CD4-positive, alpha-beta T cell treated with Interleukin-10 for 1 hour (primary cell): ENCODE measurements at regions not wholly inside any gene's neighbourhood (a gene's known extent, or its start where the extent isn't known, plus 50 kb on each side); places are given as distances from the start of the nearest gene placed in this dataset.
"Not testable (repeated sequence)": the region's sequence is repeated elsewhere in the genome, so short reads cannot be mapped to it uniquely, and the experiment has no call there.

Source experiments
- DNase-seq: peaks from one replicate; pipeline ENCODE4 v3.0.0-alpha.2; 2020

DNA sequence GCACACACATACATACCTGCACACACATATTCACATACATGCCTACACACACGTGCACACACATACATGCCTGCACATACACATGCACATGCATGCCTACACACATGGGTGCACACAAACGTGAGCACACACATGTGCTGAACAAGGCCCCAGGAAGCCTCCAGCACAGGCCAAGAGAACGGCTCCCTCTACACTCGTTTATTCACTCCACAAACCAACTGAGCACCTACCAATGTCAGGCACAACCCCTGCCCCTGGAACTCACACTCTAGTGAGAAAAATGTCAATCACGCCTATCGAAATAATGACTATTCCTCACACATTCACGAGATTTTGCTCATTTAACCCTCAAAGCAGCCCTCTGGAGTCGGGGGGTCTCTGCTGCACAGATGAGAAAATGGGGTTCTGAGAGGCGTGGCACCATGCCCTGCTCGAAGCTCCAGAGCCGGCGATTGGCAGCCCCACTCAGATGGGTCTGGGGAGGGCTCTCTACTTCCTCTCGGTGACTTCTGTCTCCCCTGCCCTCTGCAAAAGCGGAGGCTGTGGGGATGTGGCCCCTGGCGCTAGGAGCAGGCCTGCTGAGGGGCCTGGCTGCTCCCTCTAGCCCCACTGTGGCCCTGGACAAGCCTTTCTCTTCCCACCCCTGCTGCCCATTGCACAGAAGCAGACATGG, 90.2 kb upstream of the RUNX3 start:
- DNase-seq, result no peak

DNA sequence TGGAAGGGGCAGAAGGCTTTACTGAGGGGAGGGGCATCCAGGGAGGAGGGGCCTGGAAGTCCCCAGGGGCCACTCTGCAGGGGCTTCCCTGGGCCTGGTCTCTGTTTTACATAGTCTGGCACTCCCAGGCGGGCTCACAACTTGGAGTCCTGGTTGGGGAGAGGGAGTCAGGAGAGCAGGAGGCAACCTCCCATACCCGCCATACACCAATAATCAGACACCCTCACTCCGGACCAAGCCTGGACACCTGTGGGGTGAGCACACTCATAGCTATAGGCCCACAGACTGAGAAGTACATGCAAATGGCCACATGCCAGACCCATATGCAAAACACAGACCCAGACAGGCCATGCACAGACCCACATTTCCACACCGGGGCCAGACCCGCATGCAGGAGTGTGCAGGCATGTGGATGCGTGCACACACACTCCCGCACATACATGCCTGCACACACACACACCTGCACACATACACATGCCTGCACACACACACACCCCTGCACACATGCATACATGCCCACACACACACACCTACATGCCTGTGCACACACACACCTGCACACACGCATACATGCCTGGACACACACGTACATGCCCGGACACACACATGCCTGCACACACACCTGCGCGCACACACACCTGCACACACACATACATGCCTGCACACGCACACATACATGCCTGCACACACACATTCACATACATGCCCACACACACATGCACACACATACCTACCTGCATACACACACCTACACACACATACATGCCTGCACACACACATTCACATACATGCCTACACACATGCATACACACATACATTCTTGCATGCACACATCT, 89.5 kb upstream of the RUNX3 start:
- DNase-seq, result no peak

DNA sequence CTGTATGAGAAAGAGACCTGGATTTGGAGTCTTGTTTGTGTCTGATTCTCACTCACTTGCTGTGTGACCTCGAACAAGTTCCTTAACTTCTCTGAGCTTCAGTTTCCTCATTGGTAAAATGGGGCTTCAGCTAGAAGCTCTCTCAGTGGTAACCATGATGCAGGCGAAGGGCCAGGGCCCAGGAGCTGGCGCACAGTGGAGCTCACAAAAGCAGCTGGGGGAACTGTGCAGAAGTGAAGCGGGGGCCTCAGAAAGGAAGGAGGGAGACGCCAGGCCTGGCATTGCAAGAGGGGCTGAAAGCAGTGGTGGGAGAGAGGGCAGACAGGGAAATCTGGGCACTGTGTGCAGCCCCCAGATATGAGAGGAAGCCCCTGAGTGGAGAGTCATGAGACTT, 88.9 kb upstream of the RUNX3 start:
- no peak for DNase-seq

DNA sequence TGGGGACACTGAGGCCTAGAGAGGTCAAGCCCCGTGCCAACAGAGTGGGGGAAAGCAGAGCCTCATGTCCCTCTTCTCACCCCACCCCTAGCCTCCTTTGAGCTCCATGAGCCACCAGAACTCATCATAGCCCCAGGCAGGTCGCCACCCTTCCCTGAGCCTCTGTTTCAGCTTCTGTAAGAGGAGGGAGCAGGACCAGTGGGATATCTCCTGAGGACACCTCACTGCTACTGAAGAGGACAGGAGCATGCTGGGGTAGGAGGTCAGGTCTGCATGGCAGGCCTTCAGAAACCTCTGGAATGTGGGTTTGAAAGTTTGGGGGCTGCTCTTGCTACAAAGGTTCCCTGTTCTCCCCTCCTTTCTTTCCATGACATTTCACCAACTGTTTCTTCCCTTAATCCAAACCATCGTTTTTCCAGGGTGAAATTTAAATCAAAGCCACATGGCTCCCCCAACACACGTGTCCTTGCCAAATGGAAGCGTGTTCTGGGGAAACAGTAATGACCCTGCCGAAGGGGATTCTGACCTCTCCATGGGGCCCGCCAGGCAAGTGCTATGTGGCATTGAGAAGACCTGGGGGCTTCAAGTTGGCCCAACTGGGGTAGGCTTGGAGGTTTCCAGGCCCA, 88.1 kb upstream of the RUNX3 start:
- DNase-seq, result no peak

DNA sequence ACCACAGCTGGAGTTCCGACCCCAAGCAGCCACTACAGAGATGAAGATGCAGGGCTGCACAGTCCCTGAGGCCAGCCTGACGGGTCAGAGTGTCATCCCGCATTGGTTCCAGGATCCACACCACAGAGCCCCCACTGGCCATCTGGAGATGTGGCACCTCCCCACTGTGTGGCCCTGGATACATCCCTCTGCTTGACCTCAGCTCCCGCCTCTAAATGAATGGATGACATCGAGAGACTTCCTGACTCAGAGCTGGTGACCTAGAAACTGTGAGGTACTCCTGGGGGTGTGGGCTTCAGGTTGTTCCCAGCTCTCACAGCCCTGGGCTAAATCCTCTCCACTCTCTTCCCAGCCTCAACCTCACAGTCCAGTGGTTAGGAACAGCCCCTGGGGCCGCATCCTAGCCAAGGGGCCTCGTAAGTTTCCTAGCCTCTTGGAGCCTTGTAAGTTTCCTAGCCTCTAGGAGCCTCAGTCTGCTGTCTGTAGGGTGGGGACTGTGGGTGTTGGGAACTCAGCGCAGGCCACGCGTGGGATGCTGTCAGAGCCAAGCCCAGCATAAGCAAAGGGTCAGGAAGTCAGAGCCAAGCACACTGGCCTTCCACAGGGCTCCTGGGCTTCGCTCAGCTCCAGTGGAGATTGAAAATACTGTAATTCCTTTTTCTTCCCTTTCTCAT, 87.5 kb upstream of the RUNX3 start:
- DNase-seq, result no peak

DNA sequence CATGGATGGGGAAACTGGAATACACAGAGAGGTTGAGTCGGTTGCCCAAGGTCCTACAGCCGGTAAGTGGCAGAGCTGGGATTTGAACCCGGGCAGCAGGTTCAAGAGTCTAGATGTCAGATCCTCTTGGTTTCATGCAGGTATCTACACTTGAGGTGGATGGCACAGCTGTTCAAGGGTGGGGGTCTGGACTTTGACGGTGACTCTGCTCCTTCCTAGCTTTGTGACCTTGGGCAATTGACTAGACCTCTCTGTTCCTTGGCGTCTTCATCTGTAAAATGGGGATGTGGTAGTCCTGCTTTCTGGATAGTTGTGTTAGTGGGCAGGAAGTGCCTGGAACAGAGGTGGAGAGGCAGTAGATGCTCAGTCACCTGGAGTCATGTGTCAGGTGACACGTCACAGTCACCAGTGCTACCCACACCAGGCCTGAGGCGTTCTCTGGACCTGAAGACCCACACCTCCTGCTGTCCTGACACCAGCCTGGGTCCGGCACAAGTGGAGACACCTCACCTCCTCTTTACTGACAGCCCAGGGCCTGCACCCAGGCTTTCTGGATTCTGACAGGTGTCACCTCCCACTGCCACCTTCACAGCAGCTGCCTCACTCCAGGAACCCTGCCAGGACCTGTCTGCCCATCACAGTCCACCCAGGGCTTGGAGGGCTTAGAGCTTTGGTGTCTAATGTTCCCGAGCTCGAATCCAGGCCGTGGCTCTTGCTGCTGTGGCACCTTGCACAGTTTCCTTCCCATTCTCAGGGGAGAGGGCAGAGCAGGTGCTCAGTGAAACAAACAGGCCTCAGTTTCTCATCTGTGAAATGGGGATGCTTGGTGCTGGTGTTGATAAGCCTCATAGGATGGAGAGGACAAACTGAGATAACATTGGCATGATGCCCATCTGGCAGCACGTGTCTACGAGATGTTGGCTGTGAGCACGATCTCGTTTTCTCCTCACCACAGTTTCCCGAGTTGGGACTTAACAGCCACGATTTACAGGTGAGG, 83.2 kb upstream of the RUNX3 start:
- no peak for DNase-seq

- DNase-seq, result no peak
These were observed 82.0 kb upstream of the RUNX3 start for GRCh38 chr1:25011943-25012638.

GRCh38 chr1:25011275-25011674, 81.2 kb upstream of the RUNX3 start:
- no peak for DNase-seq

GRCh38 chr1:25009671-25010262, 79.7 kb upstream of the RUNX3 start:
- DNase-seq, result no peak

- DNase-seq, result no peak
These were observed 78.1 kb upstream of the RUNX3 start for GRCh38 chr1:25008192-25008485.

GRCh38 chr1:25007390-25008191, 77.5 kb upstream of the RUNX3 start:
- DNase-seq, result not testable (repeated sequence)

- DNase-seq, result no peak
These were observed 76.7 kb upstream of the RUNX3 start for GRCh38 chr1:25006770-25007169.

- DNase-seq, result no peak
These were observed 74.3 kb upstream of the RUNX3 start for GRCh38 chr1:25004355-25004754.

- DNase-seq, result no peak
These were observed 73.5 kb upstream of the RUNX3 start for GRCh38 chr1:25003457-25004190.

DNA sequence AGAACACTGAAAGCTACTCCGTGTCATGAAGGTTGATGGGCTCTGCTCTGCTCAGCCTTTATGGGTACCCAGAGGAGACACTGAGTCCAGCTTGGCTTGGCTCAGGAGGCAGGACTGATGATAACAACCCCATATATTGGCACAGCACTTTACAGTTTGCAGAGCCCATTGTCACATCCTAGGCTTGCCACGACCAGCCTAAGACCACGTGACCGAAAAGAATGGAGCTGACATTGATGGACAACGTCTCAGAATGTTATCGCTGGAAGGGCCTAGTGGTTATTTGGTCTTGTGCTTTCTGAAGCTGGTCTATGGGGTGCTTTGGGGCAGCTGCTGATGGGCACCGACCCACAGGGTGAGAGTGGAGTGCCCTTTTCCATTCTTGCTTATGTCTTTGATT, 72.9 kb upstream of the RUNX3 start:
- no peak for DNase-seq

DNA sequence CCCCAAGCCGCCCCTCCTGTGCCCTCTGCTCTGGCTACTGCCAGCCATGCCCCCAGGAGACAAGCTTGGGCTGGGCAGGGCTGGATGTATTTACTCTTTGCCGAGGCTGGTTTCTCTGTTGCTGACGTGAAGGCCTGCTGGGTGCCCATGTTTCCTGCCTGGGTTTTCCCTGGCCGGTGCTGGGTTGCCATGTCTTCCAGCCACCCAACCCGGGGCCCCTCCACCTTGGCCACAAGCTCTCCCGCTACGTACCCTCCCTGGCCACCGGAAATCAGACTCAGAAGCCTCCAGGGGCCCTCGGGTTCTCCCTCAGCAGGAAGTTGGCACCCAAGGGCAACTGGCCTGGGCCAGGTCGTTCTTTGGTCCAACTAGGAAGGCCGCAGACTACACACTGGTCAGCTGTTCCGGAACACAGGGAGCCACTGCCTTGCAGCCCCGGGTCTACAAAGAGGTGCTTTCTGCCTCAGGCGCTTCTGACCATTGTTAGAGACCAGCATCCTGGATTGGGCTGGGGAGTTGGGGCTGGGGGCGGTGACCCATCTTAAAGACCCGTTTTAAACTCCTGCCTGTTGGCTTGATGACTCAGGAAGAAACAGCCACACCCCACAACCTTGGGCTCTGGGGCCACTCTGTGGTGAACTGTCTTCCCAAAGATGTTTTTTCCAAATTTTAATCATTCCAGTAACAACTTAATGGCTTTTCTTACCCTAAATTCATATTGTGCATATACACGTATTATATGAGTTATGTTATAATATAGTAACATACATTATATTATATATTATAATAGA, 71.2 kb upstream of the RUNX3 start:
- DNase-seq, result peak; percentile 48

GRCh38 chr1:24999906-25000305, 69.8 kb upstream of the RUNX3 start:
- DNase-seq, result no peak

GRCh38 chr1:24999426-24999825, 69.3 kb upstream of the RUNX3 start:
- DNase-seq, result no peak
